Duodenal mucosa (tissue), 2 donors: ENCODE measurements at regions not wholly inside any gene's neighbourhood (a gene's known extent, or its start where the extent isn't known, plus 50 kb on each side); places are given as distances from the start of the nearest gene placed in this dataset.

Experiments used
- H3K27ac ChIP-seq: one replicate; pipeline ENCODE4 v1.7.0; 2013; ENCODE audit warnings: low read depth, low read length
- H3K27me3 ChIP-seq, 2 donors: one replicate each; pipeline ENCODE4 v1.7.0; 2013; ENCODE audit warnings: low read length in 2 of 2, control low read depth in 1 of 2; ENCODE audit not compliant: insufficient read depth in 2 of 2, control insufficient read depth in 1 of 2
- H3K36me3 ChIP-seq, 2 donors: one replicate each; pipeline ENCODE4 v1.7.0; 2013; ENCODE audit warnings: low read length in 2 of 2, control low read depth in 1 of 2; ENCODE audit not compliant: insufficient read depth in 2 of 2, control insufficient read depth in 1 of 2
- H3K4me1 ChIP-seq, 2 donors: one replicate each; pipeline ENCODE4 v1.7.0; 2013; ENCODE audit warnings: low read length in 2 of 2, control low read depth in 1 of 2; ENCODE audit not compliant: insufficient read depth in 2 of 2, control insufficient read depth in 1 of 2
- H3K4me3 ChIP-seq, 2 donors: one replicate each; pipeline ENCODE4 v1.7.0; 2013; ENCODE audit warnings: low read length in 2 of 2, low read depth in 1 of 2
- H3K9ac ChIP-seq, 2 donors: one replicate each; pipeline ENCODE4 v1.7.0; 2013; ENCODE audit warnings: low read length in 2 of 2, low read depth in 1 of 2
- H3K9me3 ChIP-seq, 2 donors: one replicate each; pipeline ENCODE4 v1.7.0; 2013; ENCODE audit warnings: low read length in 2 of 2, control low read depth in 1 of 2; ENCODE audit not compliant: control insufficient read depth in 1 of 2

GRCh38 chrX:40962793-40963407 is 122.3 kb upstream of the USP9X start:
- no peaks in the 10 kb centered on the region for H3K36me3 ChIP-seq
- H3K4me3 ChIP-seq: no peak overlapping the region
- H3K4me1 ChIP-seq: no peaks in the 10 kb centered on the region
- peaks cover 0 to 3% of the 10 kb centered on the region in 2 donors for H3K9me3 ChIP-seq
- H3K27ac ChIP-seq: no peak overlapping the region
- no peaks in the 10 kb centered on the region for H3K27me3 ChIP-seq
- H3K9ac ChIP-seq: no peak overlapping the region

GRCh38 chrX:40964008-40964407 is 121.2 kb upstream of the USP9X start:
- Histone ChIP-seq H3K4me3 (no peak overlapping the region), H3K9ac (no peak overlapping the region), H3K27ac (no peak overlapping the region), H3K36me3 (no peaks in the 10 kb centered on the region), H3K27me3 (no peaks in the 10 kb centered on the region), H3K9me3 (peaks cover 0 to 3% of the 10 kb centered on the region in 2 donors), H3K4me1 (no peaks in the 10 kb centered on the region)

- Histone ChIP-seq H3K27me3 (no peaks in the 10 kb centered on the region), H3K36me3 (no peaks in the 10 kb centered on the region), H3K9me3 (peaks cover 0 to 3% of the 10 kb centered on the region in 2 donors), H3K27ac (no peak overlapping the region), H3K4me3 (no peak overlapping the region), H3K4me1 (no peaks in the 10 kb centered on the region), H3K9ac (no peak overlapping the region)
Observed at GRCh38 chrX:40964633-40965586, 120.3 kb upstream of the USP9X start.

GRCh38 chrX:40966213-40966820 is 118.9 kb upstream of the USP9X start:
- Histone ChIP-seq H3K9me3 (peaks cover 0 to 3% of the 10 kb centered on the region in 2 donors), H3K9ac (no peak overlapping the region), H3K4me1 (no peaks in the 10 kb centered on the region), H3K36me3 (no peaks in the 10 kb centered on the region), H3K4me3 (no peak overlapping the region), H3K27me3 (no peaks in the 10 kb centered on the region), H3K27ac (no peak overlapping the region)

- Histone ChIP-seq H3K9me3 (peaks cover 0 to 3% of the 10 kb centered on the region in 2 donors), H3K4me3 (no peak overlapping the region)
Observed at GRCh38 chrX:40968180-40968579, 117.1 kb upstream of the USP9X start.

GRCh38 chrX:40971736-40972135 is 113.5 kb upstream of the USP9X start:
- no peak overlapping the region for H3K9ac ChIP-seq
- H3K36me3 ChIP-seq: no peaks in the 10 kb centered on the region
- no peaks in the 10 kb centered on the region for H3K27me3 ChIP-seq
- H3K9me3 ChIP-seq: no peaks in the 10 kb centered on the region
- no peaks in the 10 kb centered on the region for H3K4me1 ChIP-seq
- H3K4me3 ChIP-seq: no peak overlapping the region
- no peak overlapping the region for H3K27ac ChIP-seq

More at GRCh38 chrX:40968180-40968579, 117.1 kb upstream of the USP9X start:
- Histone ChIP-seq H3K36me3 (no peaks in the 10 kb centered on the region), H3K27ac (no peak overlapping the region), H3K9ac (no peak overlapping the region), H3K27me3 (no peaks in the 10 kb centered on the region), H3K4me1 (no peaks in the 10 kb centered on the region)

- H3K27me3 ChIP-seq: no peaks in the 10 kb centered on the region
- no peaks in the 10 kb centered on the region for H3K9me3 ChIP-seq
- no peak overlapping the region for H3K9ac ChIP-seq
- H3K27ac ChIP-seq: no peak overlapping the region
- no peaks in the 10 kb centered on the region for H3K36me3 ChIP-seq
- no peaks in the 10 kb centered on the region for H3K4me1 ChIP-seq
- H3K4me3 ChIP-seq: no peak overlapping the region
Observed at GRCh38 chrX:40973619-40974018, 111.6 kb upstream of the USP9X start.

- no peak overlapping the region for H3K27ac ChIP-seq
- no peaks in the 10 kb centered on the region for H3K27me3 ChIP-seq
- H3K4me1 ChIP-seq: no peaks in the 10 kb centered on the region
- H3K9me3 ChIP-seq: no peaks in the 10 kb centered on the region
- no peaks in the 10 kb centered on the region for H3K36me3 ChIP-seq
- no peak overlapping the region for H3K4me3 ChIP-seq
- no peak overlapping the region for H3K9ac ChIP-seq
Observed at GRCh38 chrX:40975951-40976350, 109.3 kb upstream of the USP9X start.

GRCh38 chrX:40976981-40977380 is 108.3 kb upstream of the USP9X start:
- no peaks in the 10 kb centered on the region for H3K36me3 ChIP-seq
- H3K4me1 ChIP-seq: no peaks in the 10 kb centered on the region
- H3K9ac ChIP-seq: no peak overlapping the region
- no peak overlapping the region for H3K27ac ChIP-seq
- no peak overlapping the region for H3K4me3 ChIP-seq
- H3K9me3 ChIP-seq: no peaks in the 10 kb centered on the region
- H3K27me3 ChIP-seq: no peaks in the 10 kb centered on the region

- no peak overlapping the region for H3K9ac ChIP-seq
- H3K4me1 ChIP-seq: no peaks in the 10 kb centered on the region
- H3K36me3 ChIP-seq: no peaks in the 10 kb centered on the region
- no peaks in the 10 kb centered on the region for H3K27me3 ChIP-seq
- no peak overlapping the region for H3K27ac ChIP-seq
- no peaks in the 10 kb centered on the region for H3K9me3 ChIP-seq
- H3K4me3 ChIP-seq: no peak overlapping the region
Observed at GRCh38 chrX:40984962-40985361, 100.3 kb upstream of the USP9X start.
